ENCODE measurements at regions not wholly inside any gene's neighbourhood (a gene's known extent, or its start where the extent isn't known, plus 50 kb on each side); places are given as distances from the start of the nearest gene placed in this dataset.

GRCh38 chr10:8245814-8246142, 191.3 kb downstream of the GATA3 start:
- no peak for TF ChIP-seq CTCF (IDR thresholded peaks at IDR 0.05; ENCODE audit: insufficient read depth, low read length)
- no peak for TF ChIP-seq POLR2AphosphoS5 (IDR thresholded peaks at IDR 0.05; ENCODE audit: low read depth)
- no peak for TF ChIP-seq REST (IDR thresholded peaks at IDR 0.05; ENCODE audit: insufficient replicate concordance, low read depth)
- no peak for TF ChIP-seq GABPA (IDR thresholded peaks at IDR 0.05; ENCODE audit: low read depth)
- TF ChIP-seq SPI1 (IDR thresholded peaks at IDR 0.05; ENCODE audit: borderline replicate concordance, low read depth) = no peak

Data from HL-60 (cell line).